ENCODE measurements at regions not wholly inside any gene's neighbourhood (a gene's known extent, or its start where the extent isn't known, plus 50 kb on each side); places are given as distances from the start of the nearest gene placed in this dataset.

- H3K27me3 ChIP-seq (ENCODE audit: control insufficient read depth in 1 of 2, insufficient read depth in 2 of 2, low read length in 2 of 2) = no peaks in the 10 kb centered on the region
- H3K4me1 ChIP-seq (ENCODE audit: control insufficient read depth in 1 of 2, insufficient read depth in 2 of 2, low read length in 2 of 2) = no peaks in the 10 kb centered on the region
- H3K27ac ChIP-seq (ENCODE audit: low read depth, low read length) = no peak overlapping the region
- H3K4me3 ChIP-seq (ENCODE audit: low read depth in 1 of 2, low read length in 2 of 2) = no peak overlapping the region
- H3K9ac ChIP-seq (ENCODE audit: low read depth in 1 of 2, low read length in 2 of 2) = no peak overlapping the region
- H3K36me3 ChIP-seq (ENCODE audit: control insufficient read depth in 1 of 2, insufficient read depth in 2 of 2, low read length in 2 of 2) = no peaks in the 10 kb centered on the region
- H3K9me3 ChIP-seq (ENCODE audit: control insufficient read depth in 1 of 2, low read length in 2 of 2) = no peaks in the 10 kb centered on the region
Observed at GRCh38 chr9:81532251-81532650, 157.1 kb downstream of the TLE1 start.

- no peaks in the 10 kb centered on the region for H3K4me1 ChIP-seq (ENCODE audit: control insufficient read depth in 1 of 2, insufficient read depth in 2 of 2, low read length in 2 of 2)
- H3K36me3 ChIP-seq (ENCODE audit: control insufficient read depth in 1 of 2, insufficient read depth in 2 of 2, low read length in 2 of 2) = no peaks in the 10 kb centered on the region
- H3K27me3 ChIP-seq (ENCODE audit: control insufficient read depth in 1 of 2, insufficient read depth in 2 of 2, low read length in 2 of 2) = no peaks in the 10 kb centered on the region
- no peak overlapping the region for H3K9ac ChIP-seq (ENCODE audit: low read depth in 1 of 2, low read length in 2 of 2)
- H3K4me3 ChIP-seq (ENCODE audit: low read depth in 1 of 2, low read length in 2 of 2) = no peak overlapping the region
- H3K9me3 ChIP-seq (ENCODE audit: control insufficient read depth in 1 of 2, low read length in 2 of 2) = no peaks in the 10 kb centered on the region
- no peak overlapping the region for H3K27ac ChIP-seq (ENCODE audit: low read depth, low read length)
Observed at GRCh38 chr9:81531511-81531910, 157.8 kb downstream of the TLE1 start.

GRCh38 chr9:81530846-81531245 lies 158.5 kb downstream of the TLE1 start:
- Histone ChIP-seq H3K4me1 (ENCODE audit: control insufficient read depth in 1 of 2, insufficient read depth in 2 of 2, low read length in 2 of 2) (no peaks in the 10 kb centered on the region), H3K27ac (ENCODE audit: low read depth, low read length) (no peak overlapping the region), H3K36me3 (ENCODE audit: control insufficient read depth in 1 of 2, insufficient read depth in 2 of 2, low read length in 2 of 2) (no peaks in the 10 kb centered on the region), H3K9ac (ENCODE audit: low read depth in 1 of 2, low read length in 2 of 2) (no peak overlapping the region), H3K9me3 (ENCODE audit: control insufficient read depth in 1 of 2, low read length in 2 of 2) (no peaks in the 10 kb centered on the region), H3K27me3 (ENCODE audit: control insufficient read depth in 1 of 2, insufficient read depth in 2 of 2, low read length in 2 of 2) (no peaks in the 10 kb centered on the region), H3K4me3 (ENCODE audit: low read depth in 1 of 2, low read length in 2 of 2) (no peak overlapping the region)

- no peaks in the 10 kb centered on the region for H3K36me3 ChIP-seq (ENCODE audit: control insufficient read depth in 1 of 2, insufficient read depth in 2 of 2, low read length in 2 of 2)
- H3K9me3 ChIP-seq (ENCODE audit: control insufficient read depth in 1 of 2, low read length in 2 of 2) = no peaks in the 10 kb centered on the region
- H3K27me3 ChIP-seq (ENCODE audit: control insufficient read depth in 1 of 2, insufficient read depth in 2 of 2, low read length in 2 of 2) = no peaks in the 10 kb centered on the region
- H3K27ac ChIP-seq (ENCODE audit: low read depth, low read length) = no peak overlapping the region
- no peaks in the 10 kb centered on the region for H3K4me1 ChIP-seq (ENCODE audit: control insufficient read depth in 1 of 2, insufficient read depth in 2 of 2, low read length in 2 of 2)
- no peak overlapping the region for H3K9ac ChIP-seq (ENCODE audit: low read depth in 1 of 2, low read length in 2 of 2)
- H3K4me3 ChIP-seq (ENCODE audit: low read depth in 1 of 2, low read length in 2 of 2) = no peak overlapping the region
Observed at GRCh38 chr9:81530310-81530810, 159.0 kb downstream of the TLE1 start.

GRCh38 chr9:81529556-81530193 lies 159.7 kb downstream of the TLE1 start:
- H3K27me3 ChIP-seq (ENCODE audit: control insufficient read depth in 1 of 2, insufficient read depth in 2 of 2, low read length in 2 of 2) = no peaks in the 10 kb centered on the region
- no peak overlapping the region for H3K27ac ChIP-seq (ENCODE audit: low read depth, low read length)
- H3K4me3 ChIP-seq (ENCODE audit: low read depth in 1 of 2, low read length in 2 of 2) = no peak overlapping the region
- no peaks in the 10 kb centered on the region for H3K36me3 ChIP-seq (ENCODE audit: control insufficient read depth in 1 of 2, insufficient read depth in 2 of 2, low read length in 2 of 2)
- H3K9me3 ChIP-seq (ENCODE audit: control insufficient read depth in 1 of 2, low read length in 2 of 2) = no peaks in the 10 kb centered on the region
- no peak overlapping the region for H3K9ac ChIP-seq (ENCODE audit: low read depth in 1 of 2, low read length in 2 of 2)
- no peaks in the 10 kb centered on the region for H3K4me1 ChIP-seq (ENCODE audit: control insufficient read depth in 1 of 2, insufficient read depth in 2 of 2, low read length in 2 of 2)

- no peak overlapping the region for H3K27ac ChIP-seq (ENCODE audit: low read depth, low read length)
- H3K4me3 ChIP-seq (ENCODE audit: low read depth in 1 of 2, low read length in 2 of 2) = no peak overlapping the region
- no peaks in the 10 kb centered on the region for H3K4me1 ChIP-seq (ENCODE audit: control insufficient read depth in 1 of 2, insufficient read depth in 2 of 2, low read length in 2 of 2)
- H3K9me3 ChIP-seq (ENCODE audit: control insufficient read depth in 1 of 2, low read length in 2 of 2) = no peaks in the 10 kb centered on the region
- no peaks in the 10 kb centered on the region for H3K36me3 ChIP-seq (ENCODE audit: control insufficient read depth in 1 of 2, insufficient read depth in 2 of 2, low read length in 2 of 2)
- H3K27me3 ChIP-seq (ENCODE audit: control insufficient read depth in 1 of 2, insufficient read depth in 2 of 2, low read length in 2 of 2) = no peaks in the 10 kb centered on the region
- no peak overlapping the region for H3K9ac ChIP-seq (ENCODE audit: low read depth in 1 of 2, low read length in 2 of 2)
Observed at GRCh38 chr9:81526587-81526986, 162.8 kb downstream of the TLE1 start.

- Histone ChIP-seq H3K4me3 (ENCODE audit: low read depth in 1 of 2, low read length in 2 of 2) (peak overlapping the region in 1 of 2 donors; percentile 55), H3K27ac (ENCODE audit: low read depth, low read length) (no peak overlapping the region), H3K9ac (ENCODE audit: low read depth in 1 of 2, low read length in 2 of 2) (no peak overlapping the region), H3K4me1 (ENCODE audit: control insufficient read depth in 1 of 2, insufficient read depth in 2 of 2, low read length in 2 of 2) (no peaks in the 10 kb centered on the region), H3K36me3 (ENCODE audit: control insufficient read depth in 1 of 2, insufficient read depth in 2 of 2, low read length in 2 of 2) (no peaks in the 10 kb centered on the region), H3K9me3 (ENCODE audit: control insufficient read depth in 1 of 2, low read length in 2 of 2) (no peaks in the 10 kb centered on the region), H3K27me3 (ENCODE audit: control insufficient read depth in 1 of 2, insufficient read depth in 2 of 2, low read length in 2 of 2) (no peaks in the 10 kb centered on the region)
Observed at GRCh38 chr9:81522716-81523551, 166.4 kb downstream of the TLE1 start.

- Histone ChIP-seq H3K27me3 (ENCODE audit: control insufficient read depth in 1 of 2, insufficient read depth in 2 of 2, low read length in 2 of 2) (no peaks in the 10 kb centered on the region), H3K4me3 (ENCODE audit: low read depth in 1 of 2, low read length in 2 of 2) (no peak overlapping the region), H3K9ac (ENCODE audit: low read depth in 1 of 2, low read length in 2 of 2) (no peak overlapping the region)
Observed at GRCh38 chr9:81521892-81522291, 167.5 kb downstream of the TLE1 start.

GRCh38 chr9:81519816-81520495 lies 169.4 kb downstream of the TLE1 start:
- Histone ChIP-seq H3K36me3 (ENCODE audit: control insufficient read depth in 1 of 2, insufficient read depth in 2 of 2, low read length in 2 of 2) (no peaks in the 10 kb centered on the region), H3K9ac (ENCODE audit: low read depth in 1 of 2, low read length in 2 of 2) (no peak overlapping the region), H3K4me1 (ENCODE audit: control insufficient read depth in 1 of 2, insufficient read depth in 2 of 2, low read length in 2 of 2) (no peaks in the 10 kb centered on the region), H3K27me3 (ENCODE audit: control insufficient read depth in 1 of 2, insufficient read depth in 2 of 2, low read length in 2 of 2) (no peaks in the 10 kb centered on the region), H3K9me3 (ENCODE audit: control insufficient read depth in 1 of 2, low read length in 2 of 2) (no peaks in the 10 kb centered on the region), H3K27ac (ENCODE audit: low read depth, low read length) (no peak overlapping the region), H3K4me3 (ENCODE audit: low read depth in 1 of 2, low read length in 2 of 2) (no peak overlapping the region)

More at GRCh38 chr9:81521892-81522291, 167.5 kb downstream of the TLE1 start:
- H3K36me3 ChIP-seq (ENCODE audit: control insufficient read depth in 1 of 2, insufficient read depth in 2 of 2, low read length in 2 of 2) = no peaks in the 10 kb centered on the region
- H3K9me3 ChIP-seq (ENCODE audit: control insufficient read depth in 1 of 2, low read length in 2 of 2) = no peaks in the 10 kb centered on the region
- H3K27ac ChIP-seq (ENCODE audit: low read depth, low read length) = no peak overlapping the region
- H3K4me1 ChIP-seq (ENCODE audit: control insufficient read depth in 1 of 2, insufficient read depth in 2 of 2, low read length in 2 of 2) = no peaks in the 10 kb centered on the region

GRCh38 chr9:81517954-81518353 lies 171.4 kb downstream of the TLE1 start:
- H3K36me3 ChIP-seq (ENCODE audit: control insufficient read depth in 1 of 2, insufficient read depth in 2 of 2, low read length in 2 of 2) = no peaks in the 10 kb centered on the region
- H3K4me3 ChIP-seq (ENCODE audit: low read depth in 1 of 2, low read length in 2 of 2) = no peak overlapping the region
- H3K9ac ChIP-seq (ENCODE audit: low read depth in 1 of 2, low read length in 2 of 2) = no peak overlapping the region
- H3K4me1 ChIP-seq (ENCODE audit: control insufficient read depth in 1 of 2, insufficient read depth in 2 of 2, low read length in 2 of 2) = no peaks in the 10 kb centered on the region
- H3K9me3 ChIP-seq (ENCODE audit: control insufficient read depth in 1 of 2, low read length in 2 of 2) = no peaks in the 10 kb centered on the region
- no peaks in the 10 kb centered on the region for H3K27me3 ChIP-seq (ENCODE audit: control insufficient read depth in 1 of 2, insufficient read depth in 2 of 2, low read length in 2 of 2)
- no peak overlapping the region for H3K27ac ChIP-seq (ENCODE audit: low read depth, low read length)
